GM19324 (cell line): ENCODE measurements at regions not wholly inside any gene's neighbourhood (a gene's known extent, or its start where the extent isn't known, plus 50 kb on each side); places are given as distances from the start of the nearest gene placed in this dataset.

ENCODE experiments used
- ATAC-seq: cut with Tn5 transposase; IDR thresholded peaks from one replicate; pipeline ENCODE4 v1.9.1; 2021; ENCODE audit warnings: mild to moderate bottlenecking, moderate library complexity; ENCODE audit not compliant: unreplicated experiment, low FRiP score

GRCh38 chr7:32273297-32273696 is 203.1 kb upstream of the PDE1C start:
- no peak for ATAC-seq

DNA sequence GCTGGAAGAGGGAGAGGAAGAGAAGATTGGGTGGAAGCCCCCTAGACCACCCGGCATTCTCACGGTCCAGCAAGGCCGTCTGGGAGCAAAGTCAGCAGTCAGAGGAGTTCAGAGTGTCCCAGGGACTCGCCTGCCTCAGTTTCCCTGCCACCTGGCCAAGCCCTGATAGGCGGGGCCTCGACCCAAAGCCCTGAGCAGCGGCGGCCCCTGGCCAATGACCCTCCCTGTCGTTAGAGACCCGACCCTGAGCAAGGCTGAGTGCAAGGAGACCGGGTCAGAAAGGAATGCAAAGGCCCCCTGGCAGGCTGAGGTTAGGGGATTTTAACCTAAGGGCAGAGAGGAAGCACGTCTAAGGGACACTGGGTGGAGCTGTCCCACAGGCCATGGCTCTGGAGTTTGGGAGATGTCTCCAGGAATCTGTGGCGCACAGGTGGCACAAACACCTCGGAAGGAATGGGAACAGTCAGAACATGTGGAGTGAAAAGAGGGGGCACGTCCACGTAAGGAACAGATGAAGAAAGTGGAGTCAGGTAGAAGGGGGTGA is 196.8 kb upstream of the PDE1C start:
- no peak for ATAC-seq

DNA sequence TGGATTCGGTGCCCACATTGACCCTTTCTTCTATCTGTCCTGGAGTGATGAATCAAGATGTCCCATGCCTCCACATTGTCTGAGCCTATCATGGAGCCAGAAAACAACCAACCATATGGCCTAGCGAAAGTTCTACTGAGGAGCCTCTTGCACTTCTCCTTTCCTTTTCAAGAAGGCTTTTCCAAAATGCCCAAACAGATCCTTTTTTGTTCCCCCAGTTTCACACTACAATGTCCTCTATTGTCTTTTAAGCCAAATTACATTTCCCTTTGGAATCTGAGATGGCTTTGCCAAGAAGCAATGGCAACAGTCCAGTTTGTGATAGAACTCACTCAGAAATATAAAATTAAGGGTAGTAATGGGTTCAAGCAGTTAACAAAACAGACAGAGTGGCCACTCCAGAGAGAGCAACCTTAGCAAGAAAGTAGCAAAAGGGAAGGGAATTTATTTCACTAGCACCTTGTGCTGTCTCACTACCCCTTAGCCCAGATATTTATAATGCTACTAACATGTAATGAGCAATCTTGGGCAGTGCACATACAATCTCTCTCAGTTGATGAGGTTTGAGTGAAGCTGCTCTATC is 194.6 kb upstream of the PDE1C start:
- no peak for ATAC-seq

DNA sequence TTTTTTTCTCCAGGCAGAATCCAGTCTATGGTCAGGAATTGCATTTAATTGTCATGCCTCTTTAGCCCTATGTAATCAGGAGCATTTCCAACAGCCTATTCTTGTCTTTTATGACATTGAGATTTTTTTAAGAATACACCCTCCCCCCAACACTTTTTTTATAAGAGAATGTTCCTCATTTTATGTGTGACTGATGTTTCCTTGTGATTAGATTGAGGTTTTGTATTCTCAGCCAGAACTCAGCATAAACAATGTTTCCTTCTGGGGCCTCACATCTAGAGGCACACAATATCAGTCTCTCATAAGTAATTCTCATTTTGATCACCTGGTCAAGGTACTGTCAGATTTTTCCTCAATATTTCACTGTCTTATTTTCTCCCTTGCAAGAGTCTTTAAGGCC is 193.4 kb upstream of the PDE1C start:
- no peak for ATAC-seq

GRCh38 chr7:32262315-32262714 is 192.1 kb upstream of the PDE1C start:
- no peak for ATAC-seq

- peak; percentile 85 for ATAC-seq
Observed at GRCh38 chr7:32259931-32260596, 189.9 kb upstream of the PDE1C start.

- ATAC-seq, result no peak
Observed at GRCh38 chr7:32258265-32258664, 188.1 kb upstream of the PDE1C start.

DNA sequence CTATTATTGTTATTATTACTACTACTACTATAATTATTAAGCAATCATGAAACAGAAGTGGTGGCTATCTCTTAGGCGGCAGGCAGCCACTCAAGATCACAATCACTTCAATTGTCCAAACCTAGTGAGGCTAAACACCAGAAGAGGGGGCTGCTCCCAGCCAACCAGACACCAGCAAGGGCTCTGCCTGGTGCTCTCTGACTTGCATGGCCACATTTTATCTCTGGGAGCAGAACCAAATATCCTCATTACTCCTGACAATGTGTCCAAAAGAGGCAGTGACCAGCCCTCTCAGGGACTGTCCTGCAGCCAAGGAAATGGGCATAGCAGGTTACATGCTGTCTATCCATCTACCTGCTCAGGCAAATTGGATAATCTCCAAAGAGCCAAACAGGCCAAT is 187.4 kb upstream of the PDE1C start:
- no peak for ATAC-seq

GRCh38 chr7:32256811-32257210 is 186.6 kb upstream of the PDE1C start:
- ATAC-seq, result no peak

DNA sequence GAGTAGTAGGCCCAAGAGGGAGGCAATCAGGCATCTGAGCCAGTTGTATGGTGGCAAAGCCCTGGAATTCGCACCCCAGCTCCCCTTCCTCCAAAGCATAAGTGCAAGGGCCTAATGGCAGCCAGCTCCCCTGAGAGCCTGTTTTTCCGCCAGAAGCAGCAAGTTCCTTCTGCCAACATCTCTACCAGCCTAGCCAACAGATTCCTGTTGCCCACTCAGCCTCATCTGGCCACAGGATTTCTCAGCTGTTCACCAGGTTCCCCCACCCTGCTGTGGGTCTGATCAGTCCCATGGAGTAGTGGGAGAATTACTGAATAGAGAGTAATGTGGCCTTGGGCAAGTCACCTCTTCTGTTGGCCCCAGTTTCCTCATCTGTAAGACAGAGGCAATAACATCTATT is 186.2 kb upstream of the PDE1C start:
- no peak for ATAC-seq

- ATAC-seq, result peak; percentile 77
Observed at GRCh38 chr7:32255036-32255435, 184.8 kb upstream of the PDE1C start.

GRCh38 chr7:32253299-32253698 is 183.1 kb upstream of the PDE1C start:
- ATAC-seq, result no peak

DNA sequence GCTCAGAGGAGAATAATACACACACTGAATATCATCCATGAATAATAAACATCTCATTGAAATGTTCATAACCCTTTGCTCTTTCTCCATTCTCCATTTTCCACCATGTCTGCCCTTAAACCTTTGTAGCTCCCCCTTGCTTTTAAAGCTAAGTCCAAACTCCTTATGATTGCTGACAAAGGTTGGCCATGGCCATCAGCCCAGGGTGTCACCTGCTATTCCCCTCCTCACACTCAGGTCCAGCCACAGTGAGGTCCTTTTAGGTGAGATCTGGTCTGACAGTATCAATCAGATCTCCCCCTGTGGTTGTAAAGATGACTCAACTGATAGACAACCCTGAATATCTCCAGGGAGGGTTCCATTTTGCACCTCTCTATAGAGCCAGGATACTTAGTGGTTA is 181.5 kb upstream of the PDE1C start:
- ATAC-seq, result no peak

DNA sequence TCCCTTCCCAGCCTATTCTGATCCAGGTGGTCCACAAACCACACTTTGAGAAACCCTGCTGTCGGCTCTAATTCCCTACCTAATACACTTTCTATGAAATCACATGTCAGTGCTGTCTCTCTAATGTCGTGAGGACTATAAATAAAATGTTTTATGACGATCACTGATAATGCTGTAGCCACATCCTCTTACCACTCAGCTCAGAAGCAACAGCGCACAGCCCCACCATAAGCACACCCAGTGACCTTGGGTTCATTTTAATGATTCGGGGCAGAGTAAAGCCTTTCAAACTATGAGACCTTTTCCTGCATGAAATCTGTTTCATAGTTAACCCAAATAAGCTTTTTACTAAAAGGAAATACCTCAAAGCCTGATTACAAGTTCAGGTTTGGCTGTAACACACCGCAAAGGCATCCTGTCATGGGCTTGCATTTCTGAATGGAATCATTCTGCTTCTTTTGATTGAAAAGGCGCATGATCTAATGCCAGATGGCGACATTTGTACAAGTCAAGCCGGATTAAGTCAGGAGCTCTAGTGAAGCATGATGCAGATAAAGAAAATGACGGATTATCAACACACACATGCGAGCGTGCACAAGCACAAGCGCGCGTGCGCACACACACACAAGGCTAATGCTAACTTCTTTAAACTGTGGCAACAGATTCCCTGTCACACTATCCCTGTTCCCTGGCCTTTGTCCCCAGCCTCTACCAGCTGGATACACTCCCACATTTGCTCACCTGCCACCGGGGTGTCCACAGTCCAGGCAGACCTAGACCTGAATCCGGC is 180.5 kb upstream of the PDE1C start:
- no peak for ATAC-seq

- no peak for ATAC-seq
Observed at GRCh38 chr7:32250003-32250402, 179.8 kb upstream of the PDE1C start.

- ATAC-seq, result no peak
Observed at GRCh38 chr7:32248522-32248921, 178.3 kb upstream of the PDE1C start.

- no peak for ATAC-seq
Observed at GRCh38 chr7:32244806-32245345, 174.7 kb upstream of the PDE1C start.

GRCh38 chr7:32243687-32244290 is 173.6 kb upstream of the PDE1C start:
- no peak for ATAC-seq

DNA sequence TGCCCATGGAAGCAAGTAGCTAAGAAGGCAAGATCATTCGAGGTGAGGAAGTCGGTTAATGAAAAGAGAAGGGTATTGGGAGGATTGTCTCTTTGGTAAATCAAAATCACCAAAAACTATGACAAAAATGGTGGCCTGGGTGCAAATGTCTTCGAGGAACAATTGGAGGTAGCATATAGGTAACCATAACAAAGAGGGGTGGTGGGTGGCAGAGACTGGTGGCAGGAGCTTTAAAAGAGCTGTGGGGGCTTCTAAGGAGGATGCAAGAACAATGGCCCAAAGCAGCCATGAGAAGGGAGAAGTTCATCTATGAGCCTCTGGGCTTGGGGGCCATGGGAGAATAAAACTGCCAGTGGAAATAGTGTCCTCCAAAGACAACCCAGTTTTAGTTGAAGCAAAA is 172.2 kb upstream of the PDE1C start:
- ATAC-seq, result no peak

GRCh38 chr7:32241636-32242035 is 171.4 kb upstream of the PDE1C start:
- no peak for ATAC-seq

- no peak for ATAC-seq
Observed at GRCh38 chr7:32239764-32240163, 169.6 kb upstream of the PDE1C start.
